ENCODE measurements at regions not wholly inside any gene's neighbourhood (a gene's known extent, or its start where the extent isn't known, plus 50 kb on each side); places are given as distances from the start of the nearest gene placed in this dataset.

- DNase-seq: no peak
Observed at GRCh38 chr6:145305670-145306069, 429.6 kb downstream of the EPM2A start.

GRCh38 chr6:145306489-145306888 lies 428.8 kb downstream of the EPM2A start:
- no peak for DNase-seq

GRCh38 chr6:145309842-145310535 lies 425.3 kb downstream of the EPM2A start:
- no peak for DNase-seq

- DNase-seq: no peak
Observed at GRCh38 chr6:145312481-145312880, 422.8 kb downstream of the EPM2A start.

GRCh38 chr6:145313041-145313855 lies 422.1 kb downstream of the EPM2A start:
- no peak for DNase-seq

- no peak for DNase-seq
Observed at GRCh38 chr6:145315982-145316600, 419.2 kb downstream of the EPM2A start.

GRCh38 chr6:145318952-145319351 lies 416.4 kb downstream of the EPM2A start:
- DNase-seq: no peak

GRCh38 chr6:145319605-145320004 lies 415.7 kb downstream of the EPM2A start:
- no peak for DNase-seq

- no peak for DNase-seq
Observed at GRCh38 chr6:145323646-145324045, 411.7 kb downstream of the EPM2A start.

- DNase-seq: no peak
Observed at GRCh38 chr6:145327586-145327985, 407.7 kb downstream of the EPM2A start.

- DNase-seq: no peak
Observed at GRCh38 chr6:145329257-145329656, 406.1 kb downstream of the EPM2A start.

GRCh38 chr6:145331066-145331465 lies 404.3 kb downstream of the EPM2A start:
- no peak for DNase-seq

GRCh38 chr6:145332011-145332410 lies 403.3 kb downstream of the EPM2A start:
- no peak for DNase-seq

- DNase-seq: no peak
Observed at GRCh38 chr6:145336119-145336518, 399.2 kb downstream of the EPM2A start.

GRCh38 chr6:145339089-145339488 lies 396.2 kb downstream of the EPM2A start:
- no peak for DNase-seq

GRCh38 chr6:145340256-145340655 lies 395.1 kb downstream of the EPM2A start:
- no peak for DNase-seq

GRCh38 chr6:145345094-145345493 lies 390.2 kb downstream of the EPM2A start:
- DNase-seq: no peak

- no peak for DNase-seq
Observed at GRCh38 chr6:145347216-145347615, 388.1 kb downstream of the EPM2A start.

- no peak for DNase-seq
Observed at GRCh38 chr6:145349950-145350510, 385.3 kb downstream of the EPM2A start.

GRCh38 chr6:145350928-145351327 lies 384.4 kb downstream of the EPM2A start:
- DNase-seq: no peak

- no peak for DNase-seq
Observed at GRCh38 chr6:145352382-145353080, 382.8 kb downstream of the EPM2A start.

- no peak for DNase-seq
Observed at GRCh38 chr6:145360865-145361264, 374.5 kb downstream of the EPM2A start.

GRCh38 chr6:145367149-145367548 lies 368.2 kb downstream of the EPM2A start:
- DNase-seq: no peak
